GM23338 (cell line): ENCODE measurements at regions not wholly inside any gene's neighbourhood (a gene's known extent, or its start where the extent isn't known, plus 50 kb on each side); places are given as distances from the start of the nearest gene placed in this dataset.

Experiments
- ATAC-seq: fragments of 200-7000 bp; cut with Tn5 transposase; 3 replicates; pipeline ENCODE4 v1.9.1; 2020
- DNase-seq: peaks from one replicate; pipeline ENCODE4 v3.0.0-alpha.2; 2015; ENCODE audit warnings: low spot score
- H2AFZ ChIP-seq: fragments of 200-600 bp; sonication (generic); 2 replicates; pipeline ENCODE4 v1.8.0; 2016; ENCODE audit warnings: antibody characterized with exemption, mild to moderate bottlenecking, moderate library complexity
- H3F3A ChIP-seq: fragments of 200-600 bp; sonication (generic); replicated peaks from 2 replicates; pipeline ENCODE4 v1.8.0; 2017; ENCODE audit warnings: antibody characterized with exemption, mixed run types, low read depth
- H3K27ac ChIP-seq: fragments of 200-600 bp; sonication (generic); 2 replicates; pipeline ENCODE4 v1.6.1; 2016; ENCODE audit warnings: low read depth
- H3K27me3 ChIP-seq: fragments of 200-600 bp; sonication (generic); 2 replicates; pipeline ENCODE4 v1.8.0; 2016; ENCODE audit warnings: mild to moderate bottlenecking, mixed run types, moderate library complexity; ENCODE audit not compliant: insufficient read depth
- H3K36me3 ChIP-seq: fragments of 200-600 bp; sonication (generic); 2 replicates; pipeline ENCODE4 v1.8.0; 2016; ENCODE audit warnings: mild to moderate bottlenecking; ENCODE audit not compliant: insufficient read depth
- H3K4me1 ChIP-seq: fragments of 200-600 bp; sonication (generic); 2 replicates; pipeline ENCODE4 v1.8.0; 2016; ENCODE audit warnings: mild to moderate bottlenecking, moderate library complexity; ENCODE audit not compliant: insufficient read depth
- H3K4me2 ChIP-seq: fragments of 200-600 bp; sonication (generic); 2 replicates; pipeline ENCODE4 v1.7.1; 2017; ENCODE audit warnings: mixed run types
- H3K4me3 ChIP-seq: fragments of 200-600 bp; sonication (generic); 2 replicates; pipeline ENCODE4 v1.6.1; 2016; ENCODE audit warnings: mixed run types
- H3K79me2 ChIP-seq: fragments of 200-600 bp; sonication (generic); replicated peaks from 2 replicates; pipeline ENCODE4 v1.8.0; 2017; ENCODE audit warnings: mild to moderate bottlenecking; ENCODE audit not compliant: insufficient read depth
- H3K9me2 ChIP-seq: fragments of 200-600 bp; sonication (generic); 2 replicates; pipeline ENCODE4 v1.8.0; 2017; ENCODE audit not compliant: insufficient read depth
- H4K20me1 ChIP-seq: fragments of 200-600 bp; sonication (generic); replicated peaks from 2 replicates; pipeline ENCODE4 v1.8.0; 2017; ENCODE audit warnings: mild to moderate bottlenecking; ENCODE audit not compliant: insufficient read depth
- H3K27ac Mint-ChIP-seq: 2 replicates; pipeline ENCODE4 v1.8.0; 2020; ENCODE audit warnings: inconsistent platforms, mild to moderate bottlenecking, moderate library complexity, mixed read lengths
- H3K27me3 Mint-ChIP-seq: 3 replicates; pipeline ENCODE4 v1.8.0; 2022; ENCODE audit warnings: low read depth, mild to moderate bottlenecking, moderate library complexity, mixed read lengths, inconsistent platforms; ENCODE audit not compliant: insufficient read depth, poor library complexity
- H3K36me3 Mint-ChIP-seq: 3 replicates; pipeline ENCODE4 v1.8.0; 2021; ENCODE audit warnings: low read depth, mild to moderate bottlenecking, inconsistent platforms, moderate library complexity, mixed read lengths
- H3K4me1 Mint-ChIP-seq: 3 replicates; pipeline ENCODE4 v1.8.0; 2020; ENCODE audit warnings: mild to moderate bottlenecking, inconsistent platforms, mixed read lengths
- H3K4me3 Mint-ChIP-seq: 3 replicates; pipeline ENCODE4 v1.8.0; 2021; ENCODE audit warnings: moderate library complexity, mild to moderate bottlenecking, inconsistent platforms, mixed read lengths
- H3K9me3 Mint-ChIP-seq: 3 replicates; pipeline ENCODE4 v1.8.0; 2020; ENCODE audit warnings: moderate library complexity, mild to moderate bottlenecking, inconsistent platforms, mixed read lengths
- CREB1 ChIP-seq: fragments of 250-450 bp; sonication (Bioruptor Pico); IDR thresholded peaks from 2 replicates; pipeline ENCODE4 v1.5.0; 2020; ENCODE audit warnings: low read depth, mild to moderate bottlenecking, moderate library complexity
- CTCF ChIP-seq, 2 experiments: fragments of 200-600 bp in 1 of 2; sonication (generic) in 1 of 2; conservative IDR thresholded peaks; 2 replicates each; pipeline versions ENCODE4 v1.5.1 to v1.6.1; 2016 to 2017; ENCODE audit warnings: antibody characterized with exemption in 2 of 2, low read depth in 2 of 2, mild to moderate bottlenecking in 2 of 2, moderate library complexity in 1 of 2
- ETS1 ChIP-seq: IDR thresholded peaks from 2 replicates; pipeline ENCODE4 v1.6.1; 2016; ENCODE audit warnings: antibody characterized with exemption
- EZH2 ChIP-seq: fragments of 200-600 bp; sonication (generic); IDR thresholded peaks from one replicate; pipeline ENCODE4 v1.8.0; 2017; ENCODE audit warnings: antibody characterized with exemption, mild to moderate bottlenecking, low read depth; ENCODE audit not compliant: unreplicated experiment
- EZH2phosphoT487 ChIP-seq: fragments of 200-600 bp; sonication (generic); IDR thresholded peaks from one replicate; pipeline ENCODE4 v1.8.1; 2018; ENCODE audit warnings: antibody characterized with exemption; ENCODE audit not compliant: unreplicated experiment
- JUNB ChIP-seq: IDR thresholded peaks from one replicate; pipeline ENCODE4 v1.6.1; 2016; ENCODE audit warnings: antibody characterized with exemption; ENCODE audit not compliant: unreplicated experiment
- NANOG ChIP-seq: IDR thresholded peaks from 2 replicates; pipeline ENCODE4 v1.6.1; 2016; ENCODE audit warnings: antibody characterized with exemption, borderline replicate concordance
- POLR2AphosphoS5 ChIP-seq: IDR thresholded peaks from 2 replicates; pipeline ENCODE4 v1.6.1; 2016; ENCODE audit warnings: antibody characterized with exemption, low read depth
- REST ChIP-seq: IDR thresholded peaks from one replicate; pipeline ENCODE4 v1.6.1; 2018; ENCODE audit warnings: antibody characterized with exemption; ENCODE audit not compliant: unreplicated experiment

GRCh38 chr2:236865052-236865451, 220.6 kb upstream of the COPS8 start (continued):
- TF ChIP-seq CTCF (conservative IDR thresholded peaks at IDR 0.05; ENCODE audit: low read depth in 2 of 2) = no peak
- no peak for TF ChIP-seq EZH2phosphoT487
- no peak for TF ChIP-seq JUNB
- TF ChIP-seq ETS1 = no peak
- no peak for TF ChIP-seq NANOG
- no peak for TF ChIP-seq REST
- no peak for TF ChIP-seq EZH2
- no peak for TF ChIP-seq POLR2AphosphoS5

GRCh38 chr2:236866542-236867340, 218.9 kb upstream of the COPS8 start:
- Mint-ChIP-seq H3K4me1 (peaks cover 9% of the 10 kb centered on the region), H3K9me3 (peaks cover 39% of the 10 kb centered on the region), H3K4me3 (no peak overlapping the region), H3K27ac (no peak overlapping the region), H3K27me3 (peaks cover 3% of the 10 kb centered on the region), H3K36me3 (peaks cover 27% of the 10 kb centered on the region)
- no peak for DNase-seq
- Histone ChIP-seq H3K4me1 (peaks cover 8% of the 10 kb centered on the region; the same call in 1 of the 2 replicates), H3K9me2 (peaks cover 9% of the 10 kb centered on the region; the same call in 1 of the 2 replicates), H2AFZ (no peak overlapping the region), H3K79me2 (no peaks in the 10 kb centered on the region), H3K27ac (no peak overlapping the region), H3K36me3 (no peaks in the 10 kb centered on the region), H3K4me2 (no peak overlapping the region), H4K20me1 (no peaks in the 10 kb centered on the region), H3F3A (no peaks in the 10 kb centered on the region), H3K4me3 (no peak overlapping the region), H3K27me3 (no peaks in the 10 kb centered on the region)
- ATAC-seq = no peak
- TF ChIP-seq CREB1 = no peak
- TF ChIP-seq REST = no peak
